ENCODE measurements at regions not wholly inside any gene's neighbourhood (a gene's known extent, or its start where the extent isn't known, plus 50 kb on each side); places are given as distances from the start of the nearest gene placed in this dataset.

GRCh38 chr15:96237002-96237401 lies 93.5 kb upstream of the NR2F2 start (continued):
- TF ChIP-seq CDX4 (CRISPR knock-in tag; IDR thresholded peaks at IDR 0.05; ENCODE audit: borderline replicate concordance), result no peak

- DNase-seq (ENCODE audit: low spot score) (no peak), ATAC-seq (no peak)
- CTCF ChIA-PET, result no interaction called here
- no peak overlapping the region for H3K27ac Mint-ChIP-seq
- no peak overlapping the region for H3K4me3 Mint-ChIP-seq
- H3K27me3 Mint-ChIP-seq (ENCODE audit: low read depth), result peaks cover 37% of the 10 kb centered on the region
- no peak for TF ChIP-seq IRF2 (CRISPR knock-in tag; IDR thresholded peaks at IDR 0.05; ENCODE audit: borderline replicate concordance, low read depth)
- TF ChIP-seq SMAD4 (CRISPR knock-in tag; IDR thresholded peaks at IDR 0.05), result no peak
- no peak for TF ChIP-seq TEAD4 (CRISPR knock-in tag; IDR thresholded peaks at IDR 0.05)
- TF ChIP-seq KAT7 (CRISPR knock-in tag; IDR thresholded peaks at IDR 0.05; ENCODE audit: borderline replicate concordance), result no peak
- TF ChIP-seq FOXJ3 (CRISPR knock-in tag; IDR thresholded peaks at IDR 0.05; ENCODE audit: borderline replicate concordance), result no peak
- TF ChIP-seq ZMAT4 (CRISPR knock-in tag; IDR thresholded peaks at IDR 0.05), result no peak
- TF ChIP-seq CREB1 (CRISPR knock-in tag; IDR thresholded peaks at IDR 0.05), result no peak
- no peak for TF ChIP-seq PRDM15 (CRISPR knock-in tag; IDR thresholded peaks at IDR 0.05)
- TF ChIP-seq EMX1 (CRISPR knock-in tag; IDR thresholded peaks at IDR 0.05), result no peak
- TF ChIP-seq ZBTB21 (CRISPR knock-in tag; IDR thresholded peaks at IDR 0.05; ENCODE audit: borderline replicate concordance), result no peak
- no peak for TF ChIP-seq ZNF232 (CRISPR knock-in tag; IDR thresholded peaks at IDR 0.05)
- no peak for TF ChIP-seq ARID4B (CRISPR knock-in tag; IDR thresholded peaks at IDR 0.05; ENCODE audit: borderline replicate concordance)
- TF ChIP-seq E2F1 (CRISPR knock-in tag; IDR thresholded peaks at IDR 0.05), result no peak
- TF ChIP-seq ZNF423 (CRISPR knock-in tag; IDR thresholded peaks at IDR 0.05), result no peak
- POLR2A ChIA-PET, result no interaction called here
- peaks cover 18% of the 10 kb centered on the region for H3K9me3 Mint-ChIP-seq
- peaks cover 17% of the 10 kb centered on the region for H3K4me1 Mint-ChIP-seq
- H3K36me3 Mint-ChIP-seq, result no peaks in the 10 kb centered on the region
Observed at GRCh38 chr15:96242761-96243160, 87.7 kb upstream of the NR2F2 start.
